GM18858 (cell line): ENCODE measurements at regions not wholly inside any gene's neighbourhood (a gene's known extent, or its start where the extent isn't known, plus 50 kb on each side); places are given as distances from the start of the nearest gene placed in this dataset.

Source experiments
- ATAC-seq: cut with Tn5 transposase; IDR thresholded peaks from one replicate; pipeline ENCODE4 v1.9.1; 2021; ENCODE audit not compliant: unreplicated experiment

DNA sequence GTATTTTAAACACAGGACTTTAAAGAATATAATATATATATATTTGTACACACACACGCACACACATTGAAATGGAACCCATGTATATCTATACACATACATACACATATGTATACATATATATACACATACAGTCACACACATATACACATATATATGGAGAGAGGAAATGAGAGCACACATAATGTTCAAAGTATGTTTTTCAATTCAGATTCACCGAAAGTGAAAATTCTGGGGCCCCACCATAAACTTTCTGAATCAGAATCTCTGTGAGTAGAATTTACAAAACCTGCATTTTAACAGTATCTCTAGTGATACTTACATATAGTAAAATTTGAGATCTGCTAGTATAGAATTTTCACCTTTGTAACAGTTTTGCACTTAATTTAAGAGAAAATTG lies 60.4 kb upstream of the OBI1 start:
- no peak for ATAC-seq

DNA sequence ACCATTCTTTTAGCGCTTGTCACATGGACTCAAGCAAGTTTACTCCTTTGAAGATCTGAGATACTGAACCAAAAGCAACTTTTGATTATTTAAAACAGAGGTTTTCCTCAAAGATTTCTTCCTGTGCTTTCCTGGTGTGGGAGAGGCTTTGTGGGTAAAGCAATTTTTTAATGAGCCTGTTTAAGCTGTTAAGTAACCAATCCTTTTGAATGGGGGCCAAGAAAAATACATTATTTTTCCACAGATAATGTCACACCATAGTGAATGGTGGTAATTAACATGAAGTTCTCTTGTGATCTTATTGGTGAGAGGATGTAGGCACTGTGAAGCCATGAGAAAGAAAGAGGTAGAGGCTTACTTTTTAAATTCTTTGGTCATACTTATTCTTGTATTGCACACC lies 55.8 kb upstream of the OBI1 start:
- ATAC-seq: no peak

DNA sequence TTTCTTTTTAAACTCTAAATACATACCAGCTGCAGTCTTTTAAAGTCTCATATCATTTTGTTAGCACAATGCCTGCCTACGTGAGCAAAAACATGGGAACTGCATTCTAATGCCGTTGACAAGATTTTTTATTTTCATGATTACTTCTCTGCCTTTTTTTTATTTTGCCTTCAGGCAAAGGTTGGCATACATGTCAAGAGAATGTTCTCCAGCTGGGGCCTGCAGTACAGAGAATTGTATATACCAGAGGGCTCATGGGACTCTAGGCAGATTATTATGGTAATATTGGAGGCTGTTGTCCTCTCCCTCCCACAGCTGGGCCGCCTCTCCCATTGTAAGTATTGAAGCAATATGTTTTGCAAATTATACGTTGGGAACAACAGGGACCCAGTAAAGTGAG lies 53.9 kb upstream of the OBI1 start:
- no peak for ATAC-seq

DNA sequence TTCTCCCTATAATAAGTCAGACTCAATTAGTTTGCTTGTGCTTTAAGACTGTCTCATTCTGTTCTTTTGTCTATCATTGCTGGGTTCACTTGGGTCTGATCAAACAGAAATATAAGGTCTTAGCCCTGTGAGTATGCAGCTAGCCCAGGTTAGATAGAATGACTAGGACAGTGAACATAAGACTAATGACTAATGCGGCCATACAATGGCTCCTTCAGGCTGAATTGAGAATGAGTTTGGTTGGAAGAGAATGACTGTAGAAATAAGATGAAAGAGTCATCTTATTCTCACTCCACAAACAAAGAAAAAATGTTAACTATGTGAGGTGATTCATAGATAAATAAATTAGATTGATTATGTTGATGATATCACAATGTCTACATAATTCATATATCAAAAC lies 50.1 kb upstream of the OBI1 start:
- no peak for ATAC-seq
